ENCODE measurements at regions not wholly inside any gene's neighbourhood (a gene's known extent, or its start where the extent isn't known, plus 50 kb on each side); places are given as distances from the start of the nearest gene placed in this dataset.

DNA sequence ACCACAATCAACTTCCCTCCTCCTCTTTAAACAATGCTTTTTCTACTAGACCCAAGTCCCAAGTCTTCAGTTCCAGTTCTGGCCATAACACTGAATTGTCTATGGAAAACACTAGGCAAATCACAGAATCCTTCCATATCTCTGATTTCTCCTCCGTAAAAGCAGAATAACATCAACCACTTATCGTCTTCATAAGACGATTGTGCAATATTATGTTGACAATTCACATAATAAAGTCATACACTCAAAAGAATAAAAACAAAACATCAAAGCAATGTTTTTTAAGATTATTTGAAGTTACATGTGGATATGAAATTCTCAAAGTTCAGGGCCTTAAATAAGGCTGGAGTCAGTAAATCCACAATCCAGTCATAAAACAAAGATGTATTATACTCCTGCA lies 84.4 kb downstream of the MTERF1 start:
- TF ChIP-seq, protein P1, sequence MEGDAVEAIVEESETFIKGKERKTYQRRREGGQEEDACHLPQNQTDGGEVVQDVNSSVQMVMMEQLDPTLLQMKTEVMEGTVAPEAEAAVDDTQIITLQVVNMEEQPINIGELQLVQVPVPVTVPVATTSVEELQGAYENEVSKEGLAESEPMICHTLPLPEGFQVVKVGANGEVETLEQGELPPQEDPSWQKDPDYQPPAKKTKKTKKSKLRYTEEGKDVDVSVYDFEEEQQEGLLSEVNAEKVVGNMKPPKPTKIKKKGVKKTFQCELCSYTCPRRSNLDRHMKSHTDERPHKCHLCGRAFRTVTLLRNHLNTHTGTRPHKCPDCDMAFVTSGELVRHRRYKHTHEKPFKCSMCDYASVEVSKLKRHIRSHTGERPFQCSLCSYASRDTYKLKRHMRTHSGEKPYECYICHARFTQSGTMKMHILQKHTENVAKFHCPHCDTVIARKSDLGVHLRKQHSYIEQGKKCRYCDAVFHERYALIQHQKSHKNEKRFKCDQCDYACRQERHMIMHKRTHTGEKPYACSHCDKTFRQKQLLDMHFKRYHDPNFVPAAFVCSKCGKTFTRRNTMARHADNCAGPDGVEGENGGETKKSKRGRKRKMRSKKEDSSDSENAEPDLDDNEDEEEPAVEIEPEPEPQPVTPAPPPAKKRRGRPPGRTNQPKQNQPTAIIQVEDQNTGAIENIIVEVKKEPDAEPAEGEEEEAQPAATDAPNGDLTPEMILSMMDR (conservative IDR thresholded peaks at IDR 0.05; ENCODE audit: low read length): no peak
- TF ChIP-seq EZH2phosphoT487 (IDR thresholded peaks at IDR 0.05; ENCODE audit: borderline replicate concordance): no peak
